ENCODE measurements at regions not wholly inside any gene's neighbourhood (a gene's known extent, or its start where the extent isn't known, plus 50 kb on each side); places are given as distances from the start of the nearest gene placed in this dataset.
A peak's percentile ranks its signal among the peaks of the same experiment; 100 is the strongest.

- no peak for DNase-seq (ENCODE audit: low read depth)
- no peak overlapping the region for H3K4me3 ChIP-seq (replicated peaks; ENCODE audit: low read depth, low read length)
- no peak for TF ChIP-seq CTCF (IDR thresholded peaks at IDR 0.05; ENCODE audit: low read length, missing control alignments)
Measured at GRCh38 chr21:16707274-16707673, 805.6 kb upstream of the CXADR start.

- no peak overlapping the region for H3K4me3 ChIP-seq (replicated peaks; ENCODE audit: low read depth, low read length)
- peak; percentile 26 for DNase-seq (ENCODE audit: low read depth)
- TF ChIP-seq CTCF (IDR thresholded peaks at IDR 0.05; ENCODE audit: low read length, missing control alignments) = no peak
Measured at GRCh38 chr21:16708101-16708835, 804.6 kb upstream of the CXADR start.

- H3K4me3 ChIP-seq (replicated peaks; ENCODE audit: low read depth, low read length) = no peak overlapping the region
- TF ChIP-seq CTCF (IDR thresholded peaks at IDR 0.05; ENCODE audit: low read length, missing control alignments) = no peak
- peak; percentile 71 for DNase-seq (ENCODE audit: low read depth)
Measured at GRCh38 chr21:16709866-16710550, 802.8 kb upstream of the CXADR start.

GRCh38 chr21:16711757-16712156, 801.1 kb upstream of the CXADR start:
- TF ChIP-seq CTCF (IDR thresholded peaks at IDR 0.05; ENCODE audit: low read length, missing control alignments) = no peak
- DNase-seq (ENCODE audit: low read depth) = no peak
- H3K4me3 ChIP-seq (replicated peaks; ENCODE audit: low read depth, low read length) = no peak overlapping the region

- TF ChIP-seq CTCF (IDR thresholded peaks at IDR 0.05; ENCODE audit: low read length, missing control alignments) = no peak
- H3K4me3 ChIP-seq (replicated peaks; ENCODE audit: low read depth, low read length) = no peak overlapping the region
- peak; percentile 45 for DNase-seq (ENCODE audit: low read depth)
Measured at GRCh38 chr21:16713331-16714117, 799.3 kb upstream of the CXADR start.

- no peak for DNase-seq (ENCODE audit: low read depth)
- no peak for TF ChIP-seq CTCF (IDR thresholded peaks at IDR 0.05; ENCODE audit: low read length, missing control alignments)
- H3K4me3 ChIP-seq (replicated peaks; ENCODE audit: low read depth, low read length) = no peak overlapping the region
Measured at GRCh38 chr21:16740511-16740910, 772.3 kb upstream of the CXADR start.

Data from fibroblast of pulmonary artery (primary cell).